A549 (cell line): ENCODE measurements at regions not wholly inside any gene's neighbourhood (a gene's known extent, or its start where the extent isn't known, plus 50 kb on each side); places are given as distances from the start of the nearest gene placed in this dataset.

Experiments
- ATAC-seq, 2 experiments: fragments of 200-7000 bp in 1 of 2; fragments of >200 bp in 1 of 2; cut with Nextera tagmentation in 1 of 2; cut with Tn5 transposase in 1 of 2; 3 replicates each; pipeline versions ENCODE4 v1.8.0 to v1.9.1; 2018 to 2020; ENCODE audit warnings: mild to moderate bottlenecking in 1 of 2, moderate library complexity in 1 of 2
- CTCF ChIA-PET: fragments of 300-600 bp; sonication (Branson Sonifier 250); formaldehyde crosslinking; extraction: SDS; loops from one replicate; lab custom pipeline; 2021; ENCODE audit warnings: antibody characterized with exemption, inconsistent platforms; lab: Yijun Ruan, JAX
- POLR2A ChIA-PET: fragments of 350-600 bp; formaldehyde crosslinking; extraction: SDS; loops from one replicate; lab custom pipeline; 2021; ENCODE audit warnings: antibody characterized with exemption, inconsistent platforms; lab: Yijun Ruan, JAX
- DNase-seq, 2 experiments: peaks; one replicate each; pipeline versions ENCODE4 v3.0.0 to v3.0.0-alpha.2; 2011 to 2016; ENCODE audit warnings: low read depth in 1 of 2, low spot score in 1 of 2
- FAIRE-seq: peaks from 2 replicates; lab custom pipeline; 2011; peaks lifted over from hg19 to GRCh38; lab: Jason Lieb, UNC
- H3K27ac ChIP-seq, 2 experiments: fragments of >200 bp; sonication (Bioruptor Twin); formaldehyde crosslinking; 3 replicates each; pipeline ENCODE4 v1.5.1; 2016 to 2017
- H3K4me1 ChIP-seq: fragments of >200 bp; sonication (Bioruptor Twin); formaldehyde crosslinking; 3 replicates; pipeline ENCODE4 v1.6.1; 2016
- H3K4me2 ChIP-seq: fragments of >200 bp; sonication (Bioruptor Twin); formaldehyde crosslinking; 3 replicates; pipeline ENCODE4 v1.6.1; 2016
- H3K4me3 ChIP-seq: fragments of >200 bp; sonication (Bioruptor Twin); formaldehyde crosslinking; 3 replicates; pipeline ENCODE4 v1.5.1; 2016
- H3K9me3 ChIP-seq: fragments of >200 bp; sonication (Bioruptor Twin); formaldehyde crosslinking; 3 replicates; pipeline ENCODE4 v1.6.1; 2016
- ATOH8 ChIP-seq: fragments of 250-450 bp; sonication (Bioruptor Pico); IDR thresholded peaks from 2 replicates; pipeline ENCODE4 v1.5.0; 2020; ENCODE audit warnings: low read depth, mild to moderate bottlenecking, moderate library complexity
- BCL3 ChIP-seq: fragments of >200 bp; sonication (Bioruptor Twin); formaldehyde crosslinking; IDR thresholded peaks from 3 replicates; pipeline ENCODE4 v1.6.1; 2016
- BHLHE40 ChIP-seq: IDR thresholded peaks from 2 replicates; pipeline ENCODE4 v1.6.1; 2012; ENCODE audit warnings: low read depth, low read length, inconsistent platforms
- CBX2 ChIP-seq: fragments of 200-600 bp; sonication (generic); IDR thresholded peaks from 2 replicates; pipeline ENCODE4 v1.6.1; 2016; ENCODE audit warnings: low read depth, mild to moderate bottlenecking, borderline replicate concordance
- CBX8 ChIP-seq: fragments of 200-600 bp; sonication (generic); IDR thresholded peaks from 2 replicates; pipeline ENCODE4 v1.6.1; 2016
- CEBPB ChIP-seq, 2 experiments: fragments of >200 bp in 1 of 2; sonication (Bioruptor Twin) in 1 of 2; formaldehyde crosslinking in 1 of 2; IDR thresholded peaks; 2 replicates each; pipeline ENCODE4 v1.6.1; 2012 to 2016
- CHD2 ChIP-seq: fragments of 150-350 bp; IDR thresholded peaks from 2 replicates; pipeline ENCODE4 v1.6.1; 2014; ENCODE audit warnings: low read length; ENCODE audit not compliant: partially characterized antibody
- EHMT2 ChIP-seq: fragments of 200-600 bp; sonication (generic); IDR thresholded peaks from 2 replicates; pipeline ENCODE4 v1.6.1; 2016; ENCODE audit warnings: antibody characterized with exemption, low read depth, mild to moderate bottlenecking, moderate library complexity
- ESRRA ChIP-seq: fragments of 150-350 bp; IDR thresholded peaks from 2 replicates; pipeline ENCODE4 v1.6.1; 2014; ENCODE audit warnings: mild to moderate bottlenecking, low read length, borderline replicate concordance
- FOSL2 ChIP-seq, 2 experiments: fragments of 450-650 bp in 1 of 2; fragments of >200 bp in 1 of 2; sonication (Bioruptor Twin) in 1 of 2; formaldehyde crosslinking; IDR thresholded peaks; 2 replicates each; pipeline versions ENCODE4 v1.5.0 to v1.6.1; 2016 to 2020; ENCODE audit warnings: mild to moderate bottlenecking in 1 of 2, moderate library complexity in 1 of 2
- HDAC2 ChIP-seq: fragments of 200-600 bp; sonication (generic); IDR thresholded peaks from 2 replicates; pipeline ENCODE4 v1.6.1; 2016
- HEYL ChIP-seq: fragments of 250-450 bp; sonication (Bioruptor Pico); IDR thresholded peaks from 2 replicates; pipeline ENCODE4 v1.8.0; 2021; ENCODE audit warnings: mild to moderate bottlenecking, moderate library complexity
- HMGXB4 ChIP-seq: fragments of 250-450 bp; sonication (Bioruptor Pico); IDR thresholded peaks from 2 replicates; pipeline ENCODE4 v1.5.0; 2021; ENCODE audit warnings: mild to moderate bottlenecking, moderate library complexity, borderline replicate concordance
- KDM5A ChIP-seq: fragments of 200-600 bp; sonication (generic); IDR thresholded peaks from 2 replicates; pipeline ENCODE4 v1.6.1; 2016; ENCODE audit warnings: antibody characterized with exemption, mild to moderate bottlenecking
- MYC ChIP-seq: IDR thresholded peaks from 2 replicates; pipeline ENCODE4 v1.6.1; 2012; ENCODE audit warnings: mild to moderate bottlenecking, inconsistent platforms, low read length, improper control_type of control experiment, borderline replicate concordance
- NR3C1 ChIP-seq: fragments of >200 bp; sonication (Bioruptor Twin); formaldehyde crosslinking; IDR thresholded peaks from 3 replicates; pipeline ENCODE4 v1.6.1; 2017
- PBX3 ChIP-seq: IDR thresholded peaks from 2 replicates; pipeline ENCODE4 v1.6.1; 2012
- PHF8 ChIP-seq: fragments of 200-600 bp; sonication (generic); IDR thresholded peaks from 2 replicates; pipeline ENCODE4 v1.6.1; 2016; ENCODE audit warnings: low read depth, mild to moderate bottlenecking, antibody characterized with exemption, moderate library complexity, borderline replicate concordance
- POLR2AphosphoS2 ChIP-seq: conservative IDR thresholded peaks from 2 replicates; pipeline ENCODE4 v1.6.1; 2012; ENCODE audit warnings: low read length, improper control_type of control experiment, inconsistent platforms
- RAD21 ChIP-seq, 2 experiments: fragments of >200 bp in 1 of 2; sonication (Bioruptor Twin) in 1 of 2; formaldehyde crosslinking in 1 of 2; IDR thresholded peaks in 1 of 2; conservative IDR thresholded peaks in 1 of 2; 2 replicates in 1 of 2; 3 replicates in 1 of 2; pipeline ENCODE4 v1.6.1; 2012 to 2018; ENCODE audit warnings: inconsistent platforms in 1 of 2
- RFX5 ChIP-seq: fragments of 450-650 bp; IDR thresholded peaks from 2 replicates; pipeline ENCODE4 v1.7.1; 2014; ENCODE audit warnings: antibody characterized with exemption, mild to moderate bottlenecking, moderate library complexity
- RNF2 ChIP-seq: fragments of 200-600 bp; sonication (generic); IDR thresholded peaks from 2 replicates; pipeline ENCODE4 v1.6.1; 2016; ENCODE audit warnings: low read depth, mild to moderate bottlenecking, antibody characterized with exemption, moderate library complexity, borderline replicate concordance
- TP53 ChIP-seq: fragments of 250-450 bp; sonication (Bioruptor Pico); IDR thresholded peaks from 2 replicates; pipeline ENCODE4 v1.5.0; 2021; ENCODE audit warnings: mild to moderate bottlenecking, moderate library complexity
- USF2 ChIP-seq: fragments of 450-650 bp; IDR thresholded peaks from 2 replicates; pipeline ENCODE4 v1.6.1; 2014; ENCODE audit warnings: antibody characterized with exemption
- ZC3H11A ChIP-seq: fragments of 450-650 bp; IDR thresholded peaks from 2 replicates; pipeline ENCODE4 v1.6.1; 2014; ENCODE audit warnings: antibody characterized with exemption, mild to moderate bottlenecking
- ZNF302 ChIP-seq: fragments of 250-450 bp; sonication (Bioruptor Pico); IDR thresholded peaks from 2 replicates; pipeline ENCODE4 v1.9.0; 2021; ENCODE audit warnings: inconsistent platforms, mild to moderate bottlenecking, moderate library complexity
- ZSCAN20 ChIP-seq: fragments of 250-450 bp; sonication (Bioruptor Pico); IDR thresholded peaks from 2 replicates; pipeline ENCODE4 v1.8.0; 2022; ENCODE audit warnings: mild to moderate bottlenecking, moderate library complexity
- WGBS: methylation state at CpG from one replicate; pipeline ENCODE4 v1.1.6; 2017; ENCODE audit errors: missing lambda C conversion rate; 5-methylcytosine and 5-hydroxymethylcytosine counted together

- no peak overlapping the region for H3K27ac ChIP-seq
- DNase-seq (no peak), ATAC-seq (no peak), FAIRE-seq (no peak)
- TF ChIP-seq EHMT2 (no peak), KDM5A (no peak), HEYL (no peak), BHLHE40 (no peak), ZSCAN20 (CRISPR knock-in tag) (no peak), ZNF302 (CRISPR knock-in tag) (no peak), PHF8 (no peak), HMGXB4 (CRISPR knock-in tag) (no peak), CHD2 (no peak), USF2 (no peak), CBX2 (no peak), CBX8 (no peak), ZC3H11A (no peak), ATOH8 (CRISPR knock-in tag) (no peak), FOSL2 (IDR thresholded peaks at IDR 0.05) (no peak), FOSL2 (CRISPR knock-in tag; IDR thresholded peaks at IDR 0.05) (no peak), TP53 (CRISPR knock-in tag) (no peak)
- no peaks in the 10 kb centered on the region for H3K4me1 ChIP-seq
- no peak overlapping the region for H3K4me3 ChIP-seq
- POLR2A ChIA-PET: no interaction called here
- H3K9me3 ChIP-seq: no peaks in the 10 kb centered on the region
- H3K4me2 ChIP-seq: no peak overlapping the region
- CTCF ChIA-PET: no interaction called here
Measured at GRCh38 chr3:132788301-132788671, 66.1 kb upstream of the NPHP3 start.

- CTCF ChIA-PET: no interaction called here
- POLR2A ChIA-PET: no interaction called here
- no peak overlapping the region for H3K27ac ChIP-seq
Measured at GRCh38 chr3:132787616-132788300, 65.5 kb upstream of the NPHP3 start.

More at GRCh38 chr3:132787616-132788300, 65.5 kb upstream of the NPHP3 start:
- Histone ChIP-seq H3K4me2 (no peak overlapping the region), H3K4me1 (no peaks in the 10 kb centered on the region), H3K9me3 (no peaks in the 10 kb centered on the region), H3K4me3 (no peak overlapping the region)
- DNase-seq (no peak), FAIRE-seq (no peak), ATAC-seq (no peak)
- WGBS: 6% methylated on average over 2 of the region's 2 CpGs
- TF ChIP-seq RFX5 (no peak), RNF2 (no peak), PBX3 (no peak), TP53 (CRISPR knock-in tag) (no peak), CEBPB (IDR thresholded peaks at IDR 0.05) (no peak), NR3C1 (no peak), POLR2AphosphoS2 (no peak), HDAC2 (no peak), MYC (no peak), ESRRA (no peak), BCL3 (no peak), CHD2 (no peak), RAD21 (conservative IDR thresholded peaks at IDR 0.05 in 1 of 2, IDR thresholded peaks at IDR 0.05 in 1 of 2) (no peak), PHF8 (no peak), BHLHE40 (no peak)
